GM04504 (cell line): ENCODE measurements at regions not wholly inside any gene's neighbourhood (a gene's known extent, or its start where the extent isn't known, plus 50 kb on each side); places are given as distances from the start of the nearest gene placed in this dataset.
"Not testable (repeated sequence)": the region's sequence is repeated elsewhere in the genome, so short reads cannot be mapped to it uniquely, and the experiment has no call there.

Source experiments
- DNase-seq: peaks from one replicate; pipeline ENCODE4 v3.0.0-alpha.2; 2012; ENCODE audit warnings: low read depth

GRCh38 chr13:90882551-90882950 lies 464.9 kb upstream of the MIR17HG start:
- DNase-seq, result no peak

- no peak for DNase-seq
Observed at GRCh38 chr13:90883592-90883991, 463.9 kb upstream of the MIR17HG start.

GRCh38 chr13:90884066-90884465 lies 463.4 kb upstream of the MIR17HG start:
- no peak for DNase-seq

- no peak for DNase-seq
Observed at GRCh38 chr13:90889906-90890834, 457.3 kb upstream of the MIR17HG start.

GRCh38 chr13:90891329-90891728 lies 456.2 kb upstream of the MIR17HG start:
- no peak for DNase-seq

GRCh38 chr13:90893199-90893598 lies 454.3 kb upstream of the MIR17HG start:
- not testable (repeated sequence) for DNase-seq

GRCh38 chr13:90896002-90896401 lies 451.5 kb upstream of the MIR17HG start:
- DNase-seq, result no peak

- DNase-seq, result no peak
Observed at GRCh38 chr13:90898811-90899210, 448.7 kb upstream of the MIR17HG start.

GRCh38 chr13:90899416-90899815 lies 448.1 kb upstream of the MIR17HG start:
- DNase-seq, result no peak

- DNase-seq, result no peak
Observed at GRCh38 chr13:90902255-90902654, 445.2 kb upstream of the MIR17HG start.

GRCh38 chr13:90906554-90906953 lies 440.9 kb upstream of the MIR17HG start:
- no peak for DNase-seq

- no peak for DNase-seq
Observed at GRCh38 chr13:90908792-90909191, 438.7 kb upstream of the MIR17HG start.

GRCh38 chr13:90910018-90910639 lies 437.4 kb upstream of the MIR17HG start:
- DNase-seq, result no peak

- no peak for DNase-seq
Observed at GRCh38 chr13:90912247-90912646, 435.2 kb upstream of the MIR17HG start.

- DNase-seq, result no peak
Observed at GRCh38 chr13:90918536-90918935, 429.0 kb upstream of the MIR17HG start.

- no peak for DNase-seq
Observed at GRCh38 chr13:90919153-90919552, 428.3 kb upstream of the MIR17HG start.

- DNase-seq, result no peak
Observed at GRCh38 chr13:90926459-90926858, 421.0 kb upstream of the MIR17HG start.

GRCh38 chr13:90928109-90928508 lies 419.4 kb upstream of the MIR17HG start:
- DNase-seq, result no peak

GRCh38 chr13:90933097-90933826 lies 414.2 kb upstream of the MIR17HG start:
- no peak for DNase-seq

GRCh38 chr13:90934741-90935140 lies 412.7 kb upstream of the MIR17HG start:
- DNase-seq, result no peak

GRCh38 chr13:90938848-90939247 lies 408.6 kb upstream of the MIR17HG start:
- DNase-seq, result no peak

GRCh38 chr13:90943946-90944345 lies 403.5 kb upstream of the MIR17HG start:
- DNase-seq, result no peak

- DNase-seq, result not testable (repeated sequence)
Observed at GRCh38 chr13:90945146-90945545, 402.3 kb upstream of the MIR17HG start.
